ENCODE measurements at regions not wholly inside any gene's neighbourhood (a gene's known extent, or its start where the extent isn't known, plus 50 kb on each side); places are given as distances from the start of the nearest gene placed in this dataset.

DNA sequence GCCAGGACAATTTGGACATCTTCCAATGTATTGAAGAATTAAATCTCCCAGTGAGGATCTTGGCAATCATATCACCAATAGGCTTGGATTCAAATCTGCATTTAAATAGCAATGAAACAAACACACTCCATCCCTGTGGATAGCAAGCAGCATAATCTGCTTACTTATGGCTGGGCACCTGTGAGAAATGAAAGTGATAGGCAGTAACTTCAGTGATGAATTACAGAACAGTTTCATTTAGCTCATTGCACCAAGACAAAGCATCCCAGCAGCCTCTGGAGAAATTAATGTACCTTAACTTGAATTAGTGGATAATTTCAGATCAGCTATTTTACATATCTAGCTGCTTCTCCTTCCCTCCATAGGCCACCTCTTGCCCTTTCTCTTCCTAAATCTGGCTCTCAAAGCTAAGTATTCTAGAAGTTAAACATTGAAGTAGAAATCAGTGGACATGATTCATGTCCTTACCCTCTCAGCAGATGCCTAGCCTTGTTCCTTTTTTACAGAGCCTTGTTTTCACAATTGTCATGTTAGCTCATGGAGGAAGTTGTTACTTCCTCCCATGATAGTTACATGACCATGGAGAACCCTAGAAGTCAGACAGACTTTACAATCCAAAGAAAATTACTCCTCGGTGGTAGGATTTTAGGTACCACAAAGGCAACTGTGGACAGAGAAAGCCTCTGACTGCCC lies 88.5 kb upstream of the TACR1 start:
- TF ChIP-seq POLR2A (IDR thresholded peaks at IDR 0.05; ENCODE audit: low read depth, low read length) (no peak), POLR2AphosphoS5 (IDR thresholded peaks at IDR 0.05; ENCODE audit: low read depth, low read length) (no peak)
